K562 (cell line): ENCODE measurements at regions not wholly inside any gene's neighbourhood (a gene's known extent, or its start where the extent isn't known, plus 50 kb on each side); places are given as distances from the start of the nearest gene placed in this dataset.

Experiments
- BRF1 ChIP-seq: IDR thresholded peaks from 3 replicates; pipeline ENCODE4 v1.6.1; 2011; ENCODE audit warnings: borderline replicate concordance, mild to moderate bottlenecking; ENCODE audit not compliant: insufficient read length; ENCODE audit errors: extremely low read depth
- E2F3 ChIP-seq: fragments of 250-450 bp; sonication (Bioruptor Pico); IDR thresholded peaks from 2 replicates; pipeline ENCODE4 v1.4.0; 2020; ENCODE audit warnings: mild to moderate bottlenecking
- FOXM1 ChIP-seq, 2 experiments: fragments of 450-650 bp in 1 of 2; sonication (generic) in 1 of 2; formaldehyde crosslinking in 1 of 2; IDR thresholded peaks; 2 replicates each; pipeline versions ENCODE4 v1.6.1 to v1.9.0; 2017 to 2022; ENCODE audit warnings: low read depth in 2 of 2, mild to moderate bottlenecking in 2 of 2, missing genetic modification reagents in 1 of 2, moderate library complexity in 1 of 2
- HSF4 ChIP-seq: fragments of 250-450 bp; sonication (Bioruptor Pico); IDR thresholded peaks from 2 replicates; pipeline ENCODE4 v2.1.2; 2022; ENCODE audit warnings: mild to moderate bottlenecking, moderate library complexity, borderline replicate concordance

DNA sequence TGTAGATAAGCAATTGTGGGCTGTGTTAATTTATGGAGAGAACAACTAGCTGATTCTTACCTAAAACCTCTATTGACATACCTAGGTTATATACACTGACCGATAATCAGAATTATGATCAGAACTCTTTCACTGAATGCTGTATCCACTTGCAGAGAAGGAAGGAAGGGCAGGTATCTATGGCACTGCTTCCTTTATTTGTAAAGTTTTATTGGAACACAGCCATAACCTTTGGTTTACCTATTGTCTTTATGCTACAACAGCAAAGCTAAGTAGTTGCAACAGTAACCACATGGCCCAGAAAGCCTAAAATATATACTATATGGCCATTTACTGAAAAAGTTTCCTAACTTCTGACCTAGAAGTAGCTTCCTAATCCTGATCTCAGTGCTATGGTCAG, 358.9 kb upstream of the ARID1B start:
- TF ChIP-seq HSF4 (no peak), E2F3 (CRISPR knock-in tag) (no peak), FOXM1 (IDR thresholded peaks at IDR 0.05; ENCODE audit: low read depth) (no peak), FOXM1 (CRISPR knock-in tag; IDR thresholded peaks at IDR 0.05; ENCODE audit: low read depth) (no peak), BRF1 (no peak)
